OCI-LY3 (cell line): ENCODE measurements at regions not wholly inside any gene's neighbourhood (a gene's known extent, or its start where the extent isn't known, plus 50 kb on each side); places are given as distances from the start of the nearest gene placed in this dataset.
"Not testable (repeated sequence)": the region's sequence is repeated elsewhere in the genome, so short reads cannot be mapped to it uniquely, and the experiment has no call there.

Source experiments
- CTCF ChIP-seq: fragments of 200-600, 300-600 bp; sonication (generic); IDR thresholded peaks from 2 replicates; pipeline ENCODE4 v1.5.1; 2014; ENCODE audit warnings: antibody characterized with exemption, low read length, low read depth
- EZH2phosphoT487 ChIP-seq: fragments of 200-600 bp; shearing (Covaris generic); IDR thresholded peaks from 2 replicates; pipeline ENCODE4 v1.6.1; 2018; ENCODE audit warnings: antibody characterized with exemption, mixed run types, low read depth

- not testable (repeated sequence) for TF ChIP-seq CTCF, EZH2phosphoT487
Measured at GRCh38 chr15:20142906-20143305, 398.7 kb downstream of the GOLGA6L6 start.
